ENCODE measurements at regions not wholly inside any gene's neighbourhood (a gene's known extent, or its start where the extent isn't known, plus 50 kb on each side); places are given as distances from the start of the nearest gene placed in this dataset.
A peak's percentile ranks its signal among the peaks of the same experiment; 100 is the strongest.

- H3K9me3 Mint-ChIP-seq (ENCODE audit: unreplicated experiment), result no peaks in the 10 kb centered on the region
- Histone ChIP-seq H3K4me3 (ENCODE audit: low read depth, low read length) (no peak overlapping the region), H3K36me3 (ENCODE audit: control insufficient read depth, insufficient read depth, low read length) (no peaks in the 10 kb centered on the region), H3K4me1 (peaks cover 14% of the 10 kb centered on the region), H3K27me3 (replicated peaks; ENCODE audit: control insufficient read depth, insufficient read depth, low read length) (no peaks in the 10 kb centered on the region), H3K9me3 (0 out of 2 replicates have a peak, but pooled peaks cover 2% of the 10 kb centered on the region)
- H3K27me3 Mint-ChIP-seq (ENCODE audit: insufficient read depth, unreplicated experiment), result no peaks in the 10 kb centered on the region
- H3K4me1 Mint-ChIP-seq (ENCODE audit: low read depth, unreplicated experiment), result peaks cover 23% of the 10 kb centered on the region
- TF ChIP-seq CTCF (IDR thresholded peaks at IDR 0.05; ENCODE audit: insufficient read depth in 1 of 2, low read depth in 1 of 2, low read length in 1 of 2, severe bottlenecking in 1 of 2, unreplicated experiment in 1 of 2), result no peak
- no TSS peak for BruUV-seq (replicated peaks)
- intact Hi-C loops (cut with micrococcal nuclease; ENCODE audit: unreplicated experiment), result no loop called here
- no peak for DNase-seq
- POLR2A ChIA-PET, result no interaction called here
- H3K36me3 Mint-ChIP-seq (ENCODE audit: insufficient read depth, unreplicated experiment), result peaks cover 5% of the 10 kb centered on the region
- no peak overlapping the region for H3K4me3 Mint-ChIP-seq (ENCODE audit: unreplicated experiment)
- CTCF ChIA-PET, result no interaction called here
- no peak overlapping the region for H3K27ac Mint-ChIP-seq (ENCODE audit: unreplicated experiment)
These were observed 157.0 kb upstream of the NDUFV2 start for GRCh38 chr18:8945514-8945913.

DNA sequence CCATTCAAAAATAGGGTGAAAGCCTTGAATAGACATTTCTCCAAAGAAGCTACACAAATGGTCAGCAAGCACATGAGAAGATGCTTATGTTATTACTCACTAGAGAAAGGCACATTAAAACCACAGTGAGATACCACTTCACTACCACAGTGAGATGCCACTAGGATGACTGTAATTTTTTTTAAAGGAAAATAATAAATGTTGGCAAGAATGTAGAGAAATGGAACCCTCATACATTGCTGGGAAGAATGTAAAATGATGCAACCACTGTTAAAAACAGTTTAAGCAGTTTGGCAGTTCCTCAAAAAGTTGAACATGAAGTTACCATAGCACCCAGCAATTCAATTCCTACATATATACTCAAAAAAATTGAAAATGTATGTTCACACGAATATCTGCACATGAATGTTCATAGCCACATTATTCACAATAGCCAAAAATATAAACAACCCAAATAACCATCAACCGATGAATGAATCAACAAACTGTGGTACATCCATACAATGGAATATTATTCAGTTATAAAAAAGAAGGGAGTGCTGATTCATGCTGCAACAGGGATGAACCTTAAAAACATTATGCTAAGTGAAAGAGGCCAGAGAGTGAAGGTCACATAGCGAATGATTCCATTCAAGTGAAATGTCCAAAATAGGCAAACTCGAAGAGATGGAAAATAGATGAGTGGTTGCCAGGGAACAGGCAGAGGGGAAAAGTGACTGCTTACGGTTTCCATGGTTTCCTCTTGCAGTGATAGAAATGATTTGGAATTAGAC is 156.2 kb upstream of the NDUFV2 start:
- POLR2A ChIA-PET, result no interaction called here
- no peak for TF ChIP-seq CTCF (IDR thresholded peaks at IDR 0.05; ENCODE audit: insufficient read depth in 1 of 2, low read depth in 1 of 2, low read length in 1 of 2, severe bottlenecking in 1 of 2, unreplicated experiment in 1 of 2)
- intact Hi-C loops (cut with micrococcal nuclease; ENCODE audit: unreplicated experiment), result no loop called here
- Histone ChIP-seq H3K27me3 (replicated peaks; ENCODE audit: control insufficient read depth, insufficient read depth, low read length) (no peaks in the 10 kb centered on the region), H3K4me3 (ENCODE audit: low read depth, low read length) (no peak overlapping the region), H3K9me3 (0 out of 2 replicates have a peak, but pooled peaks cover 2% of the 10 kb centered on the region), H3K36me3 (ENCODE audit: control insufficient read depth, insufficient read depth, low read length) (no peaks in the 10 kb centered on the region), H3K4me1 (peaks cover 14% of the 10 kb centered on the region)
- Mint-ChIP-seq H3K4me1 (ENCODE audit: low read depth, unreplicated experiment) (peaks cover 23% of the 10 kb centered on the region), H3K9me3 (ENCODE audit: unreplicated experiment) (no peaks in the 10 kb centered on the region), H3K4me3 (ENCODE audit: unreplicated experiment) (no peak overlapping the region), H3K36me3 (ENCODE audit: insufficient read depth, unreplicated experiment) (peaks cover 5% of the 10 kb centered on the region), H3K27ac (ENCODE audit: unreplicated experiment) (no peak overlapping the region), H3K27me3 (ENCODE audit: insufficient read depth, unreplicated experiment) (no peaks in the 10 kb centered on the region)
- CTCF ChIA-PET, result no interaction called here
- DNase-seq, result no peak
- BruUV-seq (replicated peaks), result no TSS peak

DNA sequence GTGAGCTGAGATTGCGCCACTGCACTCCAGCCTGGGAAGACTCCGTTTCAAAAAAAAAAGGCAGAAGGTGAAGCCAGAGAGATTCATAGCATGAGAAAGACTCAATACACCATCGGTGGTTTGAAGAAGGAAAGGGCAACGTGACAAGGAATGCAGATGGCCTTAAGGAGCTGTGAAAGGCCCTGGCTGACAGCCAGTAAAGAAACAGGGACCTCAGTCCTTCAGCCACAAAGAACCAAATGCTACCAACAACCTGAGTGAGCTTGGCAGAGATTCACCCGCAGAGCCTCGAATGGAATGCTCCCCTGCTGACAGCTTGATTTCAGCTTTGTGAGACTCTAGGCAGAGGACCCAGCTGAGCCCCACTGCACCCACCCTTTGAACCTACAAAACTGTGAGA is 154.9 kb upstream of the NDUFV2 start:
- H3K27me3 Mint-ChIP-seq (ENCODE audit: insufficient read depth, unreplicated experiment), result no peaks in the 10 kb centered on the region
- CTCF ChIA-PET, result no interaction called here
- no peak overlapping the region for H3K4me3 ChIP-seq (ENCODE audit: low read depth, low read length)
- TF ChIP-seq CTCF (IDR thresholded peaks at IDR 0.05; ENCODE audit: insufficient read depth in 1 of 2, low read depth in 1 of 2, low read length in 1 of 2, severe bottlenecking in 1 of 2, unreplicated experiment in 1 of 2), result no peak
- H3K4me3 Mint-ChIP-seq (ENCODE audit: unreplicated experiment), result no peak overlapping the region
- H3K4me1 ChIP-seq, result peaks cover 21% of the 10 kb centered on the region
- no peaks in the 10 kb centered on the region for H3K9me3 Mint-ChIP-seq (ENCODE audit: unreplicated experiment)
- peaks cover 5% of the 10 kb centered on the region for H3K36me3 Mint-ChIP-seq (ENCODE audit: insufficient read depth, unreplicated experiment)
- POLR2A ChIA-PET, result no interaction called here
- peaks cover 23% of the 10 kb centered on the region for H3K4me1 Mint-ChIP-seq (ENCODE audit: low read depth, unreplicated experiment)
- peak overlapping the region; percentile 14 for H3K27ac Mint-ChIP-seq (ENCODE audit: unreplicated experiment)
- intact Hi-C loops (cut with micrococcal nuclease; ENCODE audit: unreplicated experiment), result no loop called here
- no peak for DNase-seq
- 0 out of 2 replicates have a peak, but pooled peaks cover 2% of the 10 kb centered on the region for H3K9me3 ChIP-seq
- no TSS peak for BruUV-seq (replicated peaks)
- no peaks in the 10 kb centered on the region for H3K36me3 ChIP-seq (ENCODE audit: control insufficient read depth, insufficient read depth, low read length)
- H3K27me3 ChIP-seq (replicated peaks; ENCODE audit: control insufficient read depth, insufficient read depth, low read length), result no peaks in the 10 kb centered on the region
